Stimulated activated CD8-positive, alpha-beta memory T cell treated with anti-CD3 and anti-CD28 coated beads, Interleukin-15, amount 100 ng/mL, for 24 hours (primary cell): ENCODE measurements at regions not wholly inside any gene's neighbourhood (a gene's known extent, or its start where the extent isn't known, plus 50 kb on each side); places are given as distances from the start of the nearest gene placed in this dataset.

Source experiments
- DNase-seq: peaks from one replicate; pipeline ENCODE4 v3.0.0-alpha.2; 2020; ENCODE audit warnings: low read depth

- no peak for DNase-seq
Measured at GRCh38 chr5:165296401-165297130, 1791.1 kb downstream of the MAT2B start.

- no peak for DNase-seq
Measured at GRCh38 chr5:165304193-165304827, 1798.9 kb downstream of the MAT2B start.

- no peak for DNase-seq
Measured at GRCh38 chr5:165305596-165305995, 1800.2 kb downstream of the MAT2B start.

GRCh38 chr5:165309446-165309845, 1804.0 kb downstream of the MAT2B start:
- DNase-seq: no peak

- no peak for DNase-seq
Measured at GRCh38 chr5:165310031-165310430, 1804.6 kb downstream of the MAT2B start.

- no peak for DNase-seq
Measured at GRCh38 chr5:165321912-165322311, 1816.5 kb downstream of the MAT2B start.

- no peak for DNase-seq
Measured at GRCh38 chr5:165325221-165325620, 1819.8 kb downstream of the MAT2B start.

- DNase-seq: no peak
Measured at GRCh38 chr5:165327631-165328030, 1822.2 kb downstream of the MAT2B start.

- no peak for DNase-seq
Measured at GRCh38 chr5:165328846-165329245, 1823.4 kb downstream of the MAT2B start.

- DNase-seq: no peak
Measured at GRCh38 chr5:165333623-165334022, 1828.2 kb downstream of the MAT2B start.

GRCh38 chr5:165334201-165334600, 1828.8 kb downstream of the MAT2B start:
- DNase-seq: no peak

GRCh38 chr5:165349735-165350134, 1844.3 kb downstream of the MAT2B start:
- DNase-seq: no peak

- DNase-seq: no peak
Measured at GRCh38 chr5:165351342-165351741, 1845.9 kb downstream of the MAT2B start.

GRCh38 chr5:165360366-165360765, 1854.9 kb downstream of the MAT2B start:
- DNase-seq: no peak

- no peak for DNase-seq
Measured at GRCh38 chr5:165360784-165361542, 1855.5 kb downstream of the MAT2B start.

- no peak for DNase-seq
Measured at GRCh38 chr5:165370233-165370632, 1864.8 kb downstream of the MAT2B start.

- no peak for DNase-seq
Measured at GRCh38 chr5:165370794-165371193, 1865.4 kb downstream of the MAT2B start.

- DNase-seq: no peak
Measured at GRCh38 chr5:165375201-165375600, 1869.8 kb downstream of the MAT2B start.

- DNase-seq: no peak
Measured at GRCh38 chr5:165393839-165394238, 1888.4 kb downstream of the MAT2B start.

- no peak for DNase-seq
Measured at GRCh38 chr5:165397516-165397915, 1892.1 kb downstream of the MAT2B start.

GRCh38 chr5:165400086-165400485, 1894.7 kb downstream of the MAT2B start:
- DNase-seq: no peak

- DNase-seq: no peak
Measured at GRCh38 chr5:165404917-165405316, 1899.5 kb downstream of the MAT2B start.

- DNase-seq: no peak
Measured at GRCh38 chr5:165405340-165405739, 1899.9 kb downstream of the MAT2B start.
